ENCODE measurements at regions not wholly inside any gene's neighbourhood (a gene's known extent, or its start where the extent isn't known, plus 50 kb on each side); places are given as distances from the start of the nearest gene placed in this dataset.

- H3K36me3 ChIP-seq, result no peaks in the 10 kb centered on the region
- H3K27me3 ChIP-seq, result no peaks in the 10 kb centered on the region
- no peak overlapping the region for H3K27ac ChIP-seq
- ATAC-seq, result no peak
- H3K4me3 ChIP-seq, result no peak overlapping the region
- intact Hi-C loops (cut with DNase I), result no loop called here
- no peaks in the 10 kb centered on the region for H3K4me1 ChIP-seq
- no peak for DNase-seq
- no peak for TF ChIP-seq CTCF (IDR thresholded peaks at IDR 0.05)
- H3K9me3 ChIP-seq, result no peaks in the 10 kb centered on the region
Observed at GRCh38 chr9:85344901-85345300, 396.9 kb downstream of the AGTPBP1 start.

- no peaks in the 10 kb centered on the region for H3K4me1 ChIP-seq
- no peaks in the 10 kb centered on the region for H3K9me3 ChIP-seq
- no peak for TF ChIP-seq CTCF (IDR thresholded peaks at IDR 0.05)
- no peak for ATAC-seq
- DNase-seq, result no peak
- no peaks in the 10 kb centered on the region for H3K36me3 ChIP-seq
- intact Hi-C loops (cut with DNase I), result no loop called here
- H3K27ac ChIP-seq, result no peak overlapping the region
- no peak overlapping the region for H3K4me3 ChIP-seq
- no peaks in the 10 kb centered on the region for H3K27me3 ChIP-seq
Observed at GRCh38 chr9:85339338-85339737, 402.4 kb downstream of the AGTPBP1 start.

GRCh38 chr9:85334228-85334627 is 407.5 kb downstream of the AGTPBP1 start:
- TF ChIP-seq CTCF (IDR thresholded peaks at IDR 0.05), result no peak
- intact Hi-C loops (cut with DNase I), result no loop called here
- no peak overlapping the region for H3K4me3 ChIP-seq
- H3K9me3 ChIP-seq, result no peaks in the 10 kb centered on the region
- H3K27ac ChIP-seq, result no peak overlapping the region
- DNase-seq (no peak), ATAC-seq (no peak)
- H3K4me1 ChIP-seq, result no peaks in the 10 kb centered on the region
- H3K27me3 ChIP-seq, result no peaks in the 10 kb centered on the region
- H3K36me3 ChIP-seq, result no peaks in the 10 kb centered on the region

GRCh38 chr9:85332487-85332886 is 409.3 kb downstream of the AGTPBP1 start:
- Histone ChIP-seq H3K27ac (no peak overlapping the region), H3K9me3 (no peaks in the 10 kb centered on the region), H3K4me3 (no peak overlapping the region), H3K27me3 (no peaks in the 10 kb centered on the region), H3K36me3 (no peaks in the 10 kb centered on the region), H3K4me1 (no peaks in the 10 kb centered on the region)
- DNase-seq (no peak), ATAC-seq (no peak)
- TF ChIP-seq CTCF (IDR thresholded peaks at IDR 0.05), result no peak
- intact Hi-C loops (cut with DNase I), result no loop called here

- H3K9me3 ChIP-seq, result no peaks in the 10 kb centered on the region
- ATAC-seq (no peak), DNase-seq (no peak)
- H3K36me3 ChIP-seq, result no peaks in the 10 kb centered on the region
- TF ChIP-seq CTCF (IDR thresholded peaks at IDR 0.05), result no peak
- no peak overlapping the region for H3K4me3 ChIP-seq
- H3K4me1 ChIP-seq, result no peaks in the 10 kb centered on the region
- H3K27ac ChIP-seq, result no peak overlapping the region
- intact Hi-C loops (cut with DNase I), result no loop called here
- no peaks in the 10 kb centered on the region for H3K27me3 ChIP-seq
Observed at GRCh38 chr9:85331626-85332025, 410.1 kb downstream of the AGTPBP1 start.

Data from left lung (tissue), 4 donors.